Muscle layer of duodenum (tissue), 2 donors: ENCODE measurements at regions not wholly inside any gene's neighbourhood (a gene's known extent, or its start where the extent isn't known, plus 50 kb on each side); places are given as distances from the start of the nearest gene placed in this dataset.
"Not testable (repeated sequence)": the region's sequence is repeated elsewhere in the genome, so short reads cannot be mapped to it uniquely, and the experiment has no call there.

Experiments used
- H3K27ac ChIP-seq: one replicate; pipeline ENCODE4 v1.7.0; 2013; ENCODE audit warnings: mild to moderate bottlenecking, low read length
- H3K27me3 ChIP-seq: one replicate; pipeline ENCODE4 v1.7.0; 2013; ENCODE audit warnings: low read depth, mild to moderate bottlenecking, control low read depth, low read length
- H3K36me3 ChIP-seq, 2 donors: one replicate each; pipeline ENCODE4 v1.7.0; 2013; ENCODE audit warnings: low read length in 2 of 2, control low read depth in 1 of 2, mild to moderate bottlenecking in 1 of 2; ENCODE audit not compliant: insufficient read depth in 2 of 2, control insufficient read depth in 1 of 2
- H3K4me1 ChIP-seq, 2 donors: one replicate each; pipeline ENCODE4 v1.7.0; 2013; ENCODE audit warnings: low read length in 2 of 2, mild to moderate bottlenecking in 2 of 2, control low read depth in 1 of 2, moderate library complexity in 1 of 2; ENCODE audit not compliant: insufficient read depth in 2 of 2, control insufficient read depth in 1 of 2
- H3K4me3 ChIP-seq, 2 donors: one replicate each; pipeline ENCODE4 v1.7.0; 2013; ENCODE audit warnings: low read length in 2 of 2, low read depth in 1 of 2, mild to moderate bottlenecking in 1 of 2
- H3K9me3 ChIP-seq, 2 donors: one replicate each; pipeline ENCODE4 v1.7.0; 2013; ENCODE audit warnings: low read length in 2 of 2, control low read depth in 1 of 2, mild to moderate bottlenecking in 1 of 2; ENCODE audit not compliant: control insufficient read depth in 1 of 2
- donor health status: healthy.

GRCh38 chr22:35484651-35485556 lies 55.7 kb upstream of the RASD2 start:
- Histone ChIP-seq H3K27me3 (no peaks in the 10 kb centered on the region), H3K4me3 (no peak overlapping the region), H3K9me3 (no peaks in the 10 kb centered on the region), H3K27ac (no peak overlapping the region), H3K4me1 (peaks cover 6 to 19% of the 10 kb centered on the region in 2 donors), H3K36me3 (no peaks in the 10 kb centered on the region)

GRCh38 chr22:35486116-35486631 lies 54.5 kb upstream of the RASD2 start:
- Histone ChIP-seq H3K27me3 (no peaks in the 10 kb centered on the region), H3K9me3 (no peaks in the 10 kb centered on the region), H3K36me3 (no peaks in the 10 kb centered on the region), H3K27ac (no peak overlapping the region), H3K4me3 (no peak overlapping the region), H3K4me1 (peaks cover under 1 to 7% of the 10 kb centered on the region in 2 donors)

GRCh38 chr22:35487623-35488022 lies 53.0 kb upstream of the RASD2 start:
- not testable (repeated sequence) for H3K27ac ChIP-seq, H3K4me1 ChIP-seq

GRCh38 chr22:35488513-35488912 lies 52.1 kb upstream of the RASD2 start:
- no peaks in the 10 kb centered on the region for H3K36me3 ChIP-seq
- H3K27me3 ChIP-seq: no peaks in the 10 kb centered on the region
- H3K4me3 ChIP-seq: no peak overlapping the region
- H3K27ac ChIP-seq: no peak overlapping the region
- peaks cover 0 to 3% of the 10 kb centered on the region in 2 donors for H3K4me1 ChIP-seq
- no peaks in the 10 kb centered on the region for H3K9me3 ChIP-seq

More at GRCh38 chr22:35487623-35488022, 53.0 kb upstream of the RASD2 start:
- not testable (repeated sequence) for H3K36me3 ChIP-seq, H3K9me3 ChIP-seq, H3K27me3 ChIP-seq, H3K4me3 ChIP-seq

- Histone ChIP-seq H3K27me3 (no peaks in the 10 kb centered on the region), H3K9me3 (no peaks in the 10 kb centered on the region), H3K36me3 (no peaks in the 10 kb centered on the region), H3K27ac (no peak overlapping the region), H3K4me1 (peaks cover 0 to 3% of the 10 kb centered on the region in 2 donors), H3K4me3 (no peak overlapping the region)
These were observed 51.4 kb upstream of the RASD2 start for GRCh38 chr22:35489239-35489638.
